Inferior parietal cortex (tissue), 1 donor: ENCODE measurements at regions not wholly inside any gene's neighbourhood (a gene's known extent, or its start where the extent isn't known, plus 50 kb on each side); places are given as distances from the start of the nearest gene placed in this dataset.
A peak's percentile ranks its signal among the peaks of the same experiment; 100 is the strongest.

ENCODE experiments used
- DNase-seq: peaks from one replicate; pipeline ENCODE4 v3.0.0-alpha.2; 2016; ENCODE audit errors: extremely low spot score

DNA sequence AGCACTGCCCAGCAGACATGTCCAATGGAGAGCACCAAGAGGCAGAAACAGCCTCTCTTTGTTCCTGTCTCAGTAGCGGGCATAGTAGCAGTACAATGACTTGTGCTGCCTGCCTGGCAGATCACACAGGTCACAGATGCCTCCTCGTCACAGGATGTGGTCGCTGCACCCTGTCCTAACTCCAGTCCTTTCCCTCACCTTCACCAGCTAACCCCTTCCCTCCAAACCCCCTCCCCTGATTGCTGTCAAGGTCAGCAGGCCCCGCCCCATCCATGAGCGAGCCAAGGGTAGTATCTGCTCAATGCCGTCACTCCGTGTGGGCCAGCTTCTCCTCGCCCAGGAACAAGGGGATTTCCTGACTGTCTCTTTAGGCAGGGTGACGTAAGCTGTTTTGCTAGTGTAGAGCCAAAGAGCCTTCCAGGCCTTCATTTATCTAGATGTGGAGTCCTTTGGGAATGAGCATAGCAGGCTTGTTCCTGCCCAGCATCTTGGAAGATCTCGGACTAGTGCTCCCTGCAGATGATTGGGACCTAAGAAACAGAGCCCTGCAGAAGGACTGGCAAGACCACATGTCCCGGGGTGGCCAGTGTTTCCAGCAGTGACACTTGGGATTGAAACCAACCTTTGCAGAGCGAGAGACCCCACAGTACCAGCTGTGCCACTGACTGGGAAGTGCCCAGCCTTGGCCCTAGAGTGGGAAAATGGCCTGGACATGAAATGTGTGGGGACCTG lies 75.9 kb upstream of the TNRC6C start:
- peak; percentile 44 for DNase-seq

DNA sequence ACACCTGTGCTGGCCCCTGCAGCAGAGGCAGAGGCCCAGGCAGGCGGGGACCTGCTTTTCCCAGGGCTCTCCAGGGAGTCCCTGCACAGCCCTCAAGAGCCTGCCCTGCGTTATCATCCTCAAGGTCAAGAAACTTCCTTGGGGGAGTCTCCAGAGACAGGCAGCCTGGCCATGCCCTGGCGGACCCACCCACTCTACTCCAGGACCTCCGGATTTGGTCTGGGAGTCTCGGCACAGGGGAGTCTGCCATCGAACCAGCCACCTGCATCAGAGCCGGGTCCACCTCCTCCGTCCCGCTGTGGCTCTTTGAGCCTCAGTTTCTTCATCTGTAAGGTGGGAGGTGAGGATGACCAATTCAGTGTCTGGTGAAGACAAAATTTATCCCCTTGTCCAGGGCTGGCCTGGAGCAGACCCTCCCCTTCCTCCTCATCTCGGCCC lies 75.3 kb upstream of the TNRC6C start:
- DNase-seq: no peak

DNA sequence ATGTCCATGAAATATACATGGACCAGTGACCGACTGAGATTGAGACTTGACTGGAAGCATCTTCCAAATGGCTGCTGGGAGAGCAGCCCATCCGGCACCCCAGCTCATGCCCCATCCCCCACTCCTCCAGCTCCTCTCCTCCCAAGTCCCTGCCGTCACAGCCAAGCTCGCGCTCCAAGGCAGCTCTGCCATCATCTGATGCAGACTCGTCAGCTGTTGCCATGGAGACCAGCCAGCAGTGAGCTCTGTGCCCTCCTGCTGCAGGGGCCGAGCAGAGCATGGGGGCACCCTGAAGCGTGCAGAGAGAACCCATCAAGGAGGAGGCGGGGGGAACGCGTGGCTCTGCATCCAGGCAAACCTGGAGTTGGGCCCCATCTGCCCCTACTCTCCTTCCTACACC lies 74.5 kb upstream of the TNRC6C start:
- peak; percentile 86 for DNase-seq

DNA sequence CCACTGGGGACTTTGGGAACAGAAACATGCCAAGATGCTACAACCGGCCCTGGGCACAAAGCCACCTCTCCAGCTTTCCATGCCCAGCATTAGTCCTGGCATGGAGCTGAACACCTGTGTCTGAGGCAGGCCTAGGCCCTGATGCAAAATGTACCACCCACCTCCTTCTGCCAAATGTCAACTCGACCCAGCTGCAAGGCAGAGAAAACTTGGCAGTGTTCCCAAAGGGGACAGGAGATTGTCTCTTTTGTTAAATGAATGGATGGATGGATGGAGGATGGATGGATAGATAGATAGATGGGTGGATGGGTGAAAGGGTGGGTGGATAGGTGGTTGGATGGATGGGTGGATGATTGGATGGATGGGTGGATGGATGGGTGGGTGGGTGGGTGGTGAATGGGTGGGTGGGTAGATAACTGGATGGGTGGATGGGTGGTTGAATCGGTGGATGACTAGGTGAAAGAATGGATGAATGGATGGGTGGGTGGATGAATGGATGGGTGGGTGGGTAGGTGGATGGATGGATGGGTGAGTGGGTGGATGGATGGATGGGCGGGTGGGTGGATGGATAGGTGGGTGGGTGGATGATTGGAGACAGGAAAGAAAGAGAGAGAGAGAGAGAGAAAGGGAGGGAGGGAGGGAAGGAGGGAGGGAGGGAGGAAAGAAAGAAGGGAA lies 73.4 kb upstream of the TNRC6C start:
- no peak for DNase-seq

DNA sequence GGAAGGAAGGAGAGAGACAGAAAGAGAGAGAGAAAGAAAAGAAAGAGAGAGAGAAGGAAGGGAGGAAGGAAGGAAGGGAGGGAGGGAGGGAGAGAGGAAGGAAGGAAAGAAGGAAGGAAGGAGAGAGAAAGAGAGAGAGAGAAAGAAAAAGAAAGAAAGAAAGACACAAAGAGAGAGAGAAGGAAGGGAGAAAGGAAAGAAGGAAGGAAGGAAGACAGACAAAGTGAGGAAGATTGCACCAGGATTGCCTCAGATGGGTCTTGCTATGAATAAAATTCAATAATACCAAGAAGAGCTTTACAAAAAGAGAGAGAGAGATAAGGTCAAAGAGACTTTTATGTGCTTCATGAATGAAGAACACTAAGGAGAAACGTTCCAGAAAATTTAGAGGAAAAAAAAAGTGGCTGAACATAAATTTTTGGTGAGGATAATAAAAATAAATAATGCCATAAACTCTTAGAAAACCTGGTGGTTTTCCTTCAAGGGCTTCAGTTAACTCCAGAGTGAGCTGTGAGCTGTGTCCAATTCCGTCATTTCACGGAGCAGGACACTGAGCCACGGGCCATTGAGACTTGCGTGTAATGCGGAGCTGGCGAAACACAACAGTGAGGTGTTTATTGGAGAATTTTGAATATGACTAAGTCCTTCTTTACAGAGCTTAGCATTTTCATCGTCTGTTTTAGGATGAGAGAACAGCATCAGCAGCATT lies 72.7 kb upstream of the TNRC6C start:
- DNase-seq: no peak

DNA sequence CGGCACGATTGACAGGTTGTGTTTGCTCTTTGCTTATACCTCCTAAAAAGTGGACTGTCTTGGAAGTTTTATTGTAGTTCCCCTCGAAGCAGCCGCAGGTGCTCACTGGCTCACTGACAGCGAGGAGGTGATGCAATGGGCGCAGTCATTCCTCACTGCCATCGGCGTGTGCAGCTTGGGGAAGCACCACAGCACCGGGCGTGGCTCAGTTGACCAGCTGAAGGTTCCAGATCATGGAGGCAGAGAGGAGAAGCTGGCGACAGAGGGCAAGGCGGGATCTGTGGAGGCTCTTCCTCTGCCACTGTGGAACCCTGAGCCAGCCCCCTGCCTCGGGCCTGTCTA lies 72.1 kb upstream of the TNRC6C start:
- no peak for DNase-seq

DNA sequence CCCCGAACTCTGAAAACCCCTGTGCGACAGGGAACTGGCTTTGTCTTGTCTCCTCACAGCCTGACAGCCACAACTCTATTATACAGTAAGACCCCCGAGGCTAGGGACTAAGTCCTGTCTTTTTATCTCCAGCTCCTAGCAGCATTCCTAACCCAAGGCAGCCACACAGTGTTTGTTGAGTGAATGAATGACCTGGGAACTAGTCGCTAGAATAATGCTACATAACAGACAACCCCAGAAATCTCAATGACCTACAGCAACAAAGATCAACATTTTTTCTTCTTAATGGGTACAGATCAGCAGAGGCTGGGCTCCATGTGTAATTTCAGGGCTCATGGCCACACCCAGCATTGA lies 71.4 kb upstream of the TNRC6C start:
- DNase-seq: no peak

DNA sequence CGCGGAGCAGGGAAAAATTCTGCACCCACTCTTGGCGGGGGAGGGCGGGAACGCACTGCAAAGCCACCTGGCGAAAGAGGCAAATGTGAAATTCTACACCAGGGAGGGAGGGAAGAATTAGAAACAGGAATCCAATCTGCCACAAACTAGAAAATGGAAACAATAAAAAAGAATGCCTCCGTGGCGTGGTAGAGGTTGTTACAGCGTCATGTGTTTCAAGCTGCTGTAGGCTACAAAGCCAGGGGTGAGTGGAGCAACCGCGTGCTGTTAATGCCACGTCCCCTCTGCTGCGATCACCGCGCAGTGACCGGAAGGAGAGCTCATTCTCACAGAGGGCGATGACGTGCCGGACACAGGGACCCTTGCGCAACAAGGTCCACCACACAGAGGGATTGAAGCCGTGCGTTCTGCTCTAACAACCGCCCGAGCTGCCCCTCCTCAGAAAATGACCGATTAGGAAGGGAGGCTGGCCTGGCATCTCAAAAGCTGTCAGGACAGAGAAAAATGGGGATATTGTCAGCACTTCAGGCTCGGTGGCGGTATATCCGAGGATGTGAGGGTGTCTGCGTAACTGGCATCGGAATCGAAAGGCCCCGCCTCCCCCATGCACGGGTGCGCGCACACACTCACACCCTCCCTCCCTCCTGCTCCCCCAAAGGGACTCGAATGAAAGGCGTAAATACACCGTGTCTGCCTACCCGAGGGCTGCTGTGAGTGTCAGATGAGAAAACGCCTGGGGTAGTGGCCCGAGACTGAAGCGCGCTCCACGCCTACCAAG lies 70.8 kb upstream of the TNRC6C start:
- DNase-seq: peak; percentile 53

DNA sequence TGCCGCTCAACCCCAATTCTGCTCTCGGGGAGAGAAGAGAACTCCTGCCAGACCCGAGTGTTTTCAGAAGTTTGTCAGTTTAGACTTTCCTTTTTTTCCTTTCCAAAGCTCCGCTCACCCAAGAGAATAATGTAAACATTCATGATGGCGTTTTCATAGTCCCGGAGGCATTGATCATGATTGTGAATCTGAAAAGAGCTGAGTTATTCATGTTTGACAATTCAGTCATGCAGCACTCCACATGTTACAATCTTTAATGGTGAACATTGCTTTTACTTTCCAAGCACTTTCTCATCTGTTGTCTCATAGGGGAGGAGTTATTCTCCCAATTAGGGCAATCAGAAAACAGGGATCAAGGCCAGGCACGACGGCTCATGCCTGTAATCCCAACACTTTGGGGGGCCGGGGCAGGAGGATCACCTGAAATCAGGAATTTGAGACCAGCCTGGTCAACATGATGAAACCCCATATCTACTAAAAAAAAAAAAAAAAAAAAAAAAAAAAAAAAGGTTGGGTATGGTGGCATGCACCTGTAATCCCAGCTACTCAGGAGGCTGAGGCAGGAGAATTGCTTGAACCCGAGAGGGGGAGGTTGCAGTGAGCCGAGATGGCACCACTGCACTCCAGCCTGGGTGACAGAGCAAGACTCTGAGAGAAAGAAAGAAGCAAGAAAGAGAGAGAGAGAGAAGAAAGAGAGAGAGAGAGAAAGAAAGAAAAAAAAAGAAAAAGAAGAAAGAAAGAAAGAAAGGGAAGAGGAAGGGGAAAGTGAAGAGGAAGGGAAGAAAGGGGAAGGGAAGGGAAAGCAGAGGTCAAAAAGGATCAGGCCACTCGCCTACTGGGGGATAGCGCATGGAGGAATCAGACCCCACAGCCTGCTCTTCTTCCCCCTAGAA lies 70.0 kb upstream of the TNRC6C start:
- DNase-seq: no peak

DNA sequence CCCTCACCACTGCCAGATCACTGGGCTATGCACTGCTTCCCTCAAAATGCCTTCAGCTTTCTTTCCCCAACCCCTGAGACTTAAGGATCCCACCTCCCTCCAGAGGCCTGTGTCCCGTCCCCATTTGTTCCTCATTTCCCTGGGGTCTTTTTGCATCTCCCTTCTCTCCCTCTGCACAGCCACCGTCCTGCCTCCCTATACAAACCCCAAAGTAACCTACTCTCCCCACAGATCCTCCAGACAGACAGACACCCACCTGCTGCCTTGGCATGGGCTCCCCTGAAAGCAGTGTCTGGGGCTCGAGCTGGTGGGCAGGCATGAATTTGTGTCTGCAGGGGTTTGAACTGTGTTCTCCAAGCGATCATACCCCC lies 69.4 kb upstream of the TNRC6C start:
- no peak for DNase-seq

DNA sequence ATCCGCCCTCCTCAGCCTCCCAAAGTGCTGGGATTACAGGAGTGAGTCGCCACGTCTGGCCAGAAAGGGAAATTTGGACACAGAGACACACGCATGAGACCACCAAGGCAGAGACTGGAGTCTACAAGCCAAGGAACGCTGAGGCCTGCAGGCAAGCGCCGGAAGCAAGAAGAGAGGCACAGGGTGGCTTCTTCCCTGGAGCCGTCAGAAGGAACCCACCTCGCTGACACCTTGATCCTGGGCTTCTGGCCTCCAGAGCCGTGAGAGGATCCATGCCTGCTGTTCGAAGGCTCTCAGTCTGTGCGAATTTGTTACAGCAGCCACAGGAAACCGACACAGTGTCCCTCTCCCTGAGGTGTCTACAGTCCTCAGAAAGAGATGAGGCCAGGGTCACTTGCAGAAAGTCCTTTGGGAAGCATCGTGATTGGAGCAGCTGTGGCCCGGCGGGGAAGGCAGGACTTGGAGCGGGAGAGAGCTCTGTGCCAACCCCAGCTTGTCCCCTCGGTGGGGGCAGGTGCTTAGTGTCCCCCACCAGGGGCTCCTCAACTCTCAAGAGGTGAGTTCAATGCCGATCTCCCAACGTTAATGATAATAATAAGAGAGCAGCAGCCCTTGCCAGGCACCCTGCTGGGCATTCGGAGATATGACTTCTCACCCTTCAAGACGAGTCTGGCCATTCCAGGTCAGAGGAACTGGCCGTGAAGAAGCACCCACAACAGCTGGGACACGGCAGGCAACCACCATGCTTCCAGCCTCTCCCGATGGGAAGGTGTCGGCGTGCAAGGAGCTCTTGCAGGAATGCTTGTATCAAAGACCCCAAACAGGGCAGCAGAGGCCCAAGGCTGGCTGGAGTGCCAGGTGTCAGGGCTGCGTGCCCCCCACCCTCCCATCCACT lies 68.4 kb upstream of the TNRC6C start:
- DNase-seq: no peak

DNA sequence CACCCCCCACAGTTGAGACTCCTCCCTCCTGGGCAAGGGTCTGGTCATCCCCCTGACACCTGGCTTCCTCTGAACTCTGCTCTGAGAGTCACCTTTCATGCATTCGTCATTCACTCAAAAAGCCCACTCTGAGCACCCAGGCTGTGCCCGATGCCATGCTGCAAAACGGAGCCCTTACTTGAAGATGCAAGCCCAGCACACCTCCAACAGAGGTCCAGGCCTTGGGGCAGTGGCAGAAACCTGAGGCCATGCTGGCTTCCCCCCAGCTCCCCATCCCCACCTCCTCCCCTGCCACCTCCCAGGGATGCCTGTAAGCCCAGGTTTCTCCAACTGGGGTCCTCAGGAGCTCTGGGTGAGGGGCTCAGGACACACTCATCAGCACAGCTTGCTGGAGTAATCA lies 67.7 kb upstream of the TNRC6C start:
- no peak for DNase-seq

DNA sequence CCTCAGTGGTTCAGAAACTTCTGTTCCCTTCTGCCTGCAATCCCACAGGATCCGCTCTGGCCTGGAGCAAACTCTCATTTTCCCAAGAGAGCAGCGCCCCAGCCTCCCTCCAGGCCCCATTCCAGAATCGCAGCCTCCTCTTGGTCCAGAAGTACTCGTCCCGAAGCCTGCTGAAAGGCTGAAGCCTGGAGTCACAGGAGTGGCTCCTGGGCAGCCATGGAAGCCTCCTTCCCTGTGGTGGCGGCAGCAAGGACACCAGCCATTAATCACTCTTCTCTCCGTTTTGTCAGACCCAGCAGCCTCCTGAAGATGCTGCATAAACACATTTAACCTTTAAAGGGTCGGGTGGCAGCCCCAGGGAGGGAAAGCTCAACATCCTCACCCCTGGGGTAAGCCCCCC lies 66.9 kb upstream of the TNRC6C start:
- DNase-seq: no peak

DNA sequence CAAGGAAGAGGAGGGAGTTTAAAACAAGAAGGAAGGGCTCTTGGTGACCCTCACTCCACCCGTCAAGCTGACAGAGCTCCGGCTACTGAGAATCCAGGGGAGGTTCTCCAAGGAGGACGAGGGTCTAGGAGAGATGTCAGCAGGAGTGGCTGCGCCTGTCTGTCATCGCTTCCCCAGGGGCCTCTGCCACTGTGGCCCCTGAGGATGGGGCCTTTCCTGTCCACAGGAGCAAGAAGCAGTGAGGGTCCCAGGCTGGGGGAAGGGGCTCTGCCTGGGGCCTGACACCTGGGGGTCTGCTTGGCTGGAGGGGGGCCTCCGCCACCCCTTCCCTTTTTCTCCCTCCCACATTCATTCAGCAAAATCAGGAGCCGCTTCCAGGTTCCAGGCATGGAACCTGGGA lies 66.5 kb upstream of the TNRC6C start:
- DNase-seq: no peak

DNA sequence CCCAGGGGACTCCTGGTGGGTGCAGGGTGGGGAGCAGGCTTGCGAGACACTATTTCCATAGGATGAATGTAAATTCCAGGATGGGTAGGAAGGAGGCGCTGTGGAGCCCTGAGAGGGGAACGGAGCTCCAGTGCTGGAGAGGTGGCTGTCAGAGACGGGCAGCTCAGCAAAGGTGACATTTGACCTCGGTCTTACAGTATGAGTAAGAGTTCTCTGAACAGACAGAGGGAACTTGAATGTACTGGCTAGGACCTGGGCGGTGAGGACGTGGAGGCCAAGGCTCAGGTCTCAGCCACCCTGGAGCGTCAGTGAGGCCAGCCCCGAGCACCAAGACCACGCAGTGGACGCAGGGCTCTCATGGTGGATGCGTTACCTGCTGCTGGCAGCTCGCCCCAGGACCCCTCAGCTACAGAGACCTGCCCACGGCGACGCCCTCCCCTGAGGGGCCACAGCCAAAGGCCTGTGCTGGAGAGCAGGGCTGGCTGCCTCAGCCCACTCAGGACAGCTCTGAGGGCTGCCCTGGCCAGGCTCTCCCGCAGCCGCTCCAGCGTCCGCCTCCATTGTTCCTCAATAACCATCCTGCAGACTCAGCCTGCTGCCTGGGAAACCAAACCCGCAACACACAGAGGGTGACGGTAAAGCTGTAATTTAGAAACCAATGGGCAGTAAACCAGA lies 65.9 kb upstream of the TNRC6C start:
- no peak for DNase-seq

DNA sequence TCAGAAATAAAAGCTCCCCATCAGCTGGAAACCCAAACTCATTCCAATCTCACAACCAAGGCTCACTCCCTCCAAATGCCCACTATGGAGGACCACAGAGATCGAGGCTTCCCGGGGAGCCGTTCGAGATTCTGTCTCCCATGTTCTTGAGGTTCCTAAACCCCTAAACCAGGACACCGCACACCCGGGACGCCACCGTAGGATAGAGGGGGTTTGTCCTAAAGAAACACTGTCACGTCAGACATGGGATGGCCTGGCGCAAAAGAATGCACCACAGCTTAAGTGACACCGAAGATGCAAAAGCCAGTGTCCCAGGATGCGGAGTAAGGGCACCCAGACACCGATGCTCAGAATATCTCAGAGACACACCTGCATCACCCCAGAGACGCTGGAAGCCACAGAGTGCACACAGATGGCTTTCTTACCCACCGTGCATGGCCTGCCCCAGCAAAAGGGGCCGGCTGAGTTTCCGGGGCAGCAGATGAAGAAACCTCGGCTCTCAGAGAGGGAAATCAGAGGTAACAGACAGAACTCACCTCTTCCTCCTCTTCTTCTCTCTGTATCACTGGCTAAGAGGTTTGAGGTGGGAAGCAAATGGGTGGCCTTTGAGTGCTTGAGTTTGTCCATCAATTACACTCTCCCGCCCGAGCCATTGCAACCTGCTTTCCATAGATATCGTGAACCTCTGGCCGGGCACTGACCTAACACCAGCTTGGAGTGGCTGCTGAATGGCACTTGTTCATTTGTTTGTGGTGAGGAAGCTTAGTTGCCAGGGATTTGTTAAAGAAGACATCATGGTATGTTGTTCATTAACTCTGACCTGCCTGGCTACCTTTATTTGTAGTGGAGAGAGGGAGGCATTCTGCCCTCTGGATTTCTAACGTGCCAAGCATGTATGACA lies 65.1 kb upstream of the TNRC6C start:
- no peak for DNase-seq

DNA sequence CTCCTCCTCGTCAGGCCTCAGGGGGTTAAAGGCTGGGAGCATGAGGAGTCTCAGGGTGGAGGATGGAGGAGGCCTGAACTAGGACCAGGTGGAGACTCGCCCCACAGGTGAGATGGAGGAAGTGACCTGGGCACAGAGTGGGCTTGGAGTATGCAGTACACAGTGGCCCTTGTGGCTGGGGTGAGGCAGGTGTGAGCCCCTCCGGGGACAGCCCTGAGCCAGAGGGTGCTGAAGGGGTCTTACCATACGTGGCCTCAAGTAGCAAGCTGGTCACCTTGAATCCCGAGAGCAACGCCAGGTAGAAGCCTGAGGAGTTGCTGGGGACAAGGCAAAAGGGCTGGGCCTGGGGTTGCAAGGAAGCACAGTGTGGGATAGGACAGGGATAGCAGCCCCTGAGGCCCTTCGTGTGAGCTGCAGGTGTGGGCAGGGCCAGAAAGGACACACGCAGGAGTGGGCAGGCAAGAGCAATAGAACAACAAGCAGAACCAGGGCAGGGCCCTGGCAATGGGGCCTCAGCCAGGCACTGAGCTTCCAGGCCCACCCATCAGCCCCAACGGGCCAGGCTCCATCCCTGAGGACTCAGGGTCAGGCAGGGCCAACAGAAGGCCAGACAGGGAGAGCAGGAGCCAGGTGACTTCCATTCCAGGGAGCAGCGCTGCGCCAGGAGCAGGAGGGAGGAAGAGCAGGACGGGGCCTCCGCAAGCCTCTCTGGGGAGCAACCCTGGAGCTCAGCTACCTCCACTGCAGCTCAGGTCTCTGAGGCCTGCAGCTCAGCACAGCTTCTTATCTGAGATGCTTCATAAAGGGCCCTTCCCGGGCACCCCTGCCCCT lies 64.2 kb upstream of the TNRC6C start:
- DNase-seq: no peak

DNA sequence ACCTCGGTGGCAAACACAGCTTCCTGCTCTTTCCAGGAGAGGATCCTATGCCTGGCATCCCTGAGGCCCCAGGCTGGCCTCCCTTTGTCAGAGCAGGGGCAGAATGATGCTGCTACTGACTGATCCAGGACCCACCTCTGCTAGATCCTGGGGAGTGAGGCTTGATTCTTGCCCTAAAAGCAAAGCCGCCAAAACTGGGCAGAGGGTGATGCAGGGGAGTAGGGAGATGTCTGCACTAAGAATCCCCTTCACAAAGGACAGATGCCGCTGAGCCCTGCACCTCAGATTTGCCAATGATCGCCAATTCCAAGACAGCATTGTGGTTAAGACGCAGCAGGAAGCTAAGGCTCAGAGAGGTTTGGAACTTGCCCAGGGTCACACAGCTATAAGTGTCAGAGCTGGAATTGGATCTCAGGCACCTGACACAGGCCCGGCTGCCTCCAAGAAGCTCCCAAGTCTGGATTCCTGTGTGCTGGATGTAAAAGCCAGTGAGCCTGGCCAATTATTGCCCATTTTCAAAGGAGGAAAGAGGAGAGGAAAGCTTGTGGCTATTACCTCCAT lies 60.7 kb upstream of the TNRC6C start:
- no peak for DNase-seq
